Stimulated activated CD4-positive, alpha-beta T cell treated with anti-CD3 and anti-CD28 coated beads, Interleukin-4, amount 100 ng/mL, for 24 hours (primary cell): ENCODE measurements at regions not wholly inside any gene's neighbourhood (a gene's known extent, or its start where the extent isn't known, plus 50 kb on each side); places are given as distances from the start of the nearest gene placed in this dataset.

Experiments used
- DNase-seq: peaks from one replicate; pipeline ENCODE4 v3.0.0-alpha.2; 2020

GRCh38 chr4:42736527-42737195, 79.8 kb upstream of the ATP8A1 start:
- no peak for DNase-seq

DNA sequence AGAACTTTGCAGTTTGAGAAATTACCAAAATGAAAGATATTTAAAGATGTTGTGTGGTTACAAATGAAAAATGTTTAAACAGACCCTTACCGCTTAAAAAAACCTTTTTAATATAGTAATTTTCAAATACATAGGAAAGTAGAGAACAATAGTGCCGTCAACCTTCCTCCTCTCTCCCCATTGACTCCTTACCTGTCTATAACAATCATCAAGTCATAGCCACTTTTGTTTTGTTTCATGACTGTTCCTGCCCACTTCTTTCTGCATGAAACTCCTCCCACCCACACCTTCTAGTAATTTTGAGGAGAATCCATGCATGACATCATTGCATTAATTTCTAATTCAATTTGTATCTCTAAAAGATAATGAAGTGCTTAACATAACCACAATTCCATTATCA, 76.5 kb upstream of the ATP8A1 start:
- DNase-seq, result no peak

GRCh38 chr4:42732776-42733175, 75.9 kb upstream of the ATP8A1 start:
- no peak for DNase-seq

DNA sequence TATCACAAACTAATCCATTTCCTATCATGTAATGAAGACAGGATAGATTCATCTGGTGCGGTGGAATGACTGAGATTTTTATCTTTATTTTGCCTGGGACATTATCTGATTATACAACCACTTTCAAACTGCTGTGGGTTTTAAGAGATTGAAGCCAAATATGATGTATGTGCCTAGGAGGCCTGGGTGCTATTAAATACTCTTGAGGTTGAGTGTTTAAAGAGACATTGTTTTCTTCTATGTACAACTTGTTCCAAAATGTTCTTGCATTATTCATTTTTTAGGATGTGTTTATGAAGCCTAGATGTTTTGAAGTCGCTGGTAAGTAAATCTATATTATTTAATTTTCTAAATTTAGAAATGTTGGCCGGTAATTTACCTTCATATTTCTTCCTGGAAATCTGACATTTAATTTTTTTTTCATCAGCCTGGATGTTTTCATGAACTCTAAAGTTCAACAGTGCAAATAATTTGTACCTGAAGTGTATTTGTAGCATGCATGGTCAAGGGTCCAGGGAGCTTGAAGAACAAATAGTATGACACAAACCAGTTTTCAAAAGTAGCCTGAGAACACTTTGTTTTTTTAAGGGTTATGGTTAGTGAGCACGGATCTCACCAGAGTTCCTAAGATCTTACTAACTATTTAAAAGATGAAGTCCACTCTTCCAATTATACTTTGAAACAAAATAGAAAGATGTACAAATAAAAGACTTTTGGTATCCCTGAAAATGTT, 72.8 kb upstream of the ATP8A1 start:
- DNase-seq, result no peak

DNA sequence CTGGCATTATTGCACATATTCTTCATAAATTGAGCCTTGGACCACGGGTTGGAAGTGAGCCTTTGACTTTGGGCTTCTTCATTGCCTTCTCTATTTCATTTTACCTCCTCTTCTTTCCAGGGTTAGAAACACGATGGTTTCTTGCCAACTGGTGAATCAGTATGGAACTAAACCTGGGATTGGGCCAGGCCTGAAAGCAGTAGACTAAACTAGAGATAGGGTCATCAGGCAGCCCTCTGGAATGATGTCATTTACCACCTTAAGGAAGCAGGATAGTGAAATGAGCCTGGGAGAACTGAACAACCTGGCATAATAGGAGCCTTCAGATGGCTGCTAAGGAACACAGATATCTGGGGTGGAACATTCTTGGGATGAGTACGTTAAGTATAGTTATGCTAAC, 67.5 kb upstream of the ATP8A1 start:
- DNase-seq, result no peak

DNA sequence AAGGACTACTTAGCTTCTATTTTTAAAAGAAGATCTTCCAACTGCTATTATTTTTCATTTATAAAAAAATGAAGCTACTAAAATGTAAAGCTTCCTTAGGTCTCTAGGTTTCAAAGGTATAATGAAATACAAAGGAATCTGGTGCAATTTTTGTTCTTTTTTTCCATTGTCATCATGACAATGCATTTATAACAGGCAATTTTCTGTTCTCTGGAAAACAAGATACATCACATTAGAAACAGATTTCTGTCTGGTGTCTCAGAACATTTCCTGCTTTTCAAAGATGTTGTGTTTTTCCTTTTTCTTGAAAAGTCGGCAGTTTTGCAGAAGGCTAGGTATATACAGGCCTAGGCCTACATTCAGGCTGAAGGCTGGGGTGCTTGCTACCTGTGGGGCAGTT, 63.6 kb upstream of the ATP8A1 start:
- no peak for DNase-seq

GRCh38 chr4:42719257-42719656, 62.4 kb upstream of the ATP8A1 start:
- DNase-seq, result no peak

GRCh38 chr4:42718336-42718735, 61.4 kb upstream of the ATP8A1 start:
- no peak for DNase-seq

DNA sequence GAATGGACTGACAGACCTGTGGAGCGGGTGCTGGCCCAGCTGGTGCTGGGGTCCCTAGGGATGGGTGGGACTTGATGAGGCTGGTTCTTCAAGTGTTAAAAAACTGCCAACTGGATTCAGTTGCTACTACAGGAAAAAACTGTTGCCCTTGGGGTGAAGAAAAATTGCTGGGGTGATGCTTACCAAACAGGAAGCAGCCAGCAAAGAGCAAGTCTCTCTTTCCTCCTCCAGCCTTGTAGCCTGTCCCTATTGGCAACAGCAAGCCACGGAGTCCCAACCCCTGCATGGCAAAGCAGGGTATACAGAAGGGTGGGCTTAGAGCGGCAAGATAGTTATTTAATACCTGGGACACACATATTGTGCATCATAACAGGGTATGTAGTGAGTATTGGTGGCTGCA, 60.1 kb upstream of the ATP8A1 start:
- DNase-seq, result no peak

DNA sequence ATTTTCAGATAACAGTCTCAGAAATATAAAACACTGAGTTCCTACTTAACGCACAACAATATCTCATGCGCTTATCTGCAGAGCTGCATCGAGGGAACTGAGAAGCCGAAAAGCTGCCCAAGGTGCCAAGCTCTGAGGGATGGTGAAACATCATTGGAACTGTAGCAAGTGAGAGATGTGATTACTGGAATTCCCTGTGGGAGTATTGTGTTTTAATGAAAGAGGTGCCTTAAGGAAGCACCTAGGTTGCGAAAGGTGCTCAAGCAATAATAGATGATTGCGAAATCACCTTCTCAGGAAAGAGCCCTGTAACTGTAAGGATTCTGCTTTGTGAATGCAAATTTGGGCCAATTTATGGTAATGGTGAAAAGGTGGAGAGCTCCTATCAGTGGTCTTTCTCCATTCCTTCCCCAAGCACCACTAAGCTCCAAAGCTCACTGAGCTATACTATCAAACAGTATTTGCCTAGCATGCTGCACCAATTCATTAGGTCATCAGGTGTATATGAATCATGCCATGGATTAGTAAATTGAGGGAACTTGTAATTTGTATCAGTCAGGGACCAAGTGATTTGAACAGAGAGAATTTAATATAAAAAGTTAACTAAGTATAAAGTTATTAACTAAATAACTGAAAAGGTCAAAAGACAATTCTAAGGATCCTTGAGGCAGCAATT, 59.0 kb upstream of the ATP8A1 start:
- no peak for DNase-seq

DNA sequence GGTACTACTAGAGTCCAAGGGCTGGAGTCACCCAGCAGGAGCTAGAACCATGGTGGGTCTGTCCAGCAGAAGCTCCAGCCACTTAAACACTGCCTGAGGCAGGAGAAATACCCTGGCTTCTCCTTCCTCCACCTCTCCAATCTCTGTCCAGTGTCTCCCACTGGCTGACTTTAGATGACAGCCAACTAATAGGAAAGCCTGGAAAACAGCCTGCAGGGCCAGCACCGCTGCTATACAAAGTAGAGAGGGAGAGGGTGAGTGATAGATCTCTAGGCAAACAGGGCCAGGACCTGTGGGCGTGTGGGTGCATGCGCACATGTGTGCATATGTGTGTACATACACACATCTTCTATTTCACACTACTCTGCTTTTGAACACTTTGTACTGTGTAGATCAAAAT, 56.5 kb upstream of the ATP8A1 start:
- no peak for DNase-seq

- no peak for DNase-seq
Observed at GRCh38 chr4:42712854-42713253, 55.9 kb upstream of the ATP8A1 start.

GRCh38 chr4:42711496-42711895, 54.6 kb upstream of the ATP8A1 start:
- DNase-seq, result no peak

GRCh38 chr4:42710761-42711160, 53.9 kb upstream of the ATP8A1 start:
- no peak for DNase-seq

GRCh38 chr4:42710329-42710728, 53.4 kb upstream of the ATP8A1 start:
- no peak for DNase-seq

DNA sequence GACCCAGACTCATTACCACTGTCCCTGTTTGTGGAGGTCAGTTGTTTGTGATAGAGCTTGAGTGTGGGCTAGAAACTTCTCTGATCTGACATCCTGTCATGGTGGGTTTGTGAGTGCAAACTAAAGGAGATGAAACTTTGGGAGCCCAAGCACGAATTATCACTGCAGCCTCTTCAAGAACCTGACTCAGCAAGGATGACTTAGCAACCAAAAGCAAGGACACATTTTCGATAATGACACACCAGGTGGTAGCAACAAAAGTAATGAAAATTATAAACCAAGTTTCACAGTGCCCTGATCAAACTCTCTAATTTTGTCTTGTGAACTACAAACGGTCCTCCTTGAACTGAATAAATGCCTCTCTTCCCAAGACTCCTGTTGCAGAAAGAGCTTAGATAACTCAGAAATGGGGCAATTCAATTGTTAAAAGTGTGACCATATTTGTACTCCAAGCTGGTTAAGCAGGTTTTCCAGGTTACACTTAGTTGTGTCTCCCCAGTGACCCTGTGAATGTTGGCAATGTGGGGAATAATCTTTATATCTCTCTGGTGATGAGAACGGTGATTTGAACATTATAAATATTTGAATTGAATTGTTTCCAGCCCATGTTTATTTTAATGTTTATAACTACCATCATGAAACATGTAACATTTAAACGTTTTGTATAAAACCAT, 52.6 kb upstream of the ATP8A1 start:
- DNase-seq, result no peak

DNA sequence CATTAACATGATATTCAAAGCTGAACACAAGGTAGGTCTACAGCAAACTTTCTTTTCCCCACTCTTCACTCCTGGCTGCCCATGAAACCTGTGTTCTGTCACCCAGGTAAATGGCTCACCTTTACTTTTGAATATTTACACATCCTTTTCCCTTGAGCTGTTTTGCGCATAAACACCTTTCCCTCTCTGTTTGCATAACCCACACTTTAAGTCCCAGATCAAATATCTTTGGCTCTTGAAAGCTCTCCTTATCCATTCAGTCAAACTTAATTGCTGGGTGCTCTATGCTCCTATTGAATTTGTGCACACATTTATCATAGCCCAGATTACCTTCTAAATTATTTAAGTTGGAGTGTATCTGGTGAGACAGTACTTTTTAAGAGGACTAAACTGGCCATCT, 51.7 kb upstream of the ATP8A1 start:
- no peak for DNase-seq
